ENCODE measurements at regions not wholly inside any gene's neighbourhood (a gene's known extent, or its start where the extent isn't known, plus 50 kb on each side); places are given as distances from the start of the nearest gene placed in this dataset.
A peak's percentile ranks its signal among the peaks of the same experiment; 100 is the strongest.

GRCh38 chr6:105501246-105501645, 98.4 kb upstream of the PREP start:
- POLR2A ChIA-PET: no interaction called here
- H3K9me2 ChIP-seq (ENCODE audit: insufficient read depth, low read length): no peaks in the 10 kb centered on the region
- H3K4me1 ChIP-seq (ENCODE audit: insufficient read depth, low read length, poor library complexity, severe bottlenecking): no peaks in the 10 kb centered on the region
- CTCF ChIA-PET (ENCODE audit: unreplicated experiment): no interaction called here
- no TSS peak for BruUV-seq (replicated peaks)
- no peaks in the 10 kb centered on the region for H4K20me1 ChIP-seq (ENCODE audit: insufficient read depth, low read length)
- H3K9me3 ChIP-seq (ENCODE audit: low read length): no peaks in the 10 kb centered on the region
- no peak overlapping the region for H3K27ac ChIP-seq (ENCODE audit: low read depth, low read length, poor library complexity, severe bottlenecking)
- TF ChIP-seq CTCF (conservative IDR thresholded peaks at IDR 0.05; ENCODE audit: low read length) (no peak), EZH2phosphoT487 (IDR thresholded peaks at IDR 0.05; ENCODE audit: borderline replicate concordance, low read depth, low read length) (no peak)
- H3K4me2 ChIP-seq (ENCODE audit: low read length): no peak overlapping the region
- no peak overlapping the region for H2AFZ ChIP-seq (ENCODE audit: low read length)
- DNase-seq (ENCODE audit: low spot score): no peak
- no peaks in the 10 kb centered on the region for H3K79me2 ChIP-seq (ENCODE audit: insufficient read depth, low read depth, low read length)
- intact Hi-C loops (cut with micrococcal nuclease; ENCODE audit: unreplicated experiment): no loop called here
- H3K4me3 ChIP-seq (ENCODE audit: low read depth, low read length, poor library complexity, severe bottlenecking): no peak overlapping the region
- H3K36me3 ChIP-seq (ENCODE audit: insufficient read depth, low read length): no peaks in the 10 kb centered on the region

- Histone ChIP-seq H4K20me1 (ENCODE audit: insufficient read depth, low read length) (no peaks in the 10 kb centered on the region), H2AFZ (ENCODE audit: low read length) (no peak overlapping the region), H3K36me3 (ENCODE audit: insufficient read depth, low read length) (no peaks in the 10 kb centered on the region), H3K9me3 (ENCODE audit: low read length) (no peaks in the 10 kb centered on the region), H3K4me3 (ENCODE audit: low read depth, low read length, poor library complexity, severe bottlenecking) (no peak overlapping the region), H3K27ac (ENCODE audit: low read depth, low read length, poor library complexity, severe bottlenecking) (no peak overlapping the region), H3K79me2 (ENCODE audit: insufficient read depth, low read depth, low read length) (no peaks in the 10 kb centered on the region), H3K9me2 (ENCODE audit: insufficient read depth, low read length) (no peaks in the 10 kb centered on the region), H3K4me1 (ENCODE audit: insufficient read depth, low read length, poor library complexity, severe bottlenecking) (no peaks in the 10 kb centered on the region), H3K4me2 (ENCODE audit: low read length) (no peak overlapping the region)
- intact Hi-C loops (cut with micrococcal nuclease; ENCODE audit: unreplicated experiment): no loop called here
- CTCF ChIA-PET (ENCODE audit: unreplicated experiment): no interaction called here
- POLR2A ChIA-PET: no interaction called here
- DNase-seq (ENCODE audit: low spot score): no peak
- BruUV-seq (replicated peaks): no TSS peak
- no peak for TF ChIP-seq EZH2phosphoT487 (IDR thresholded peaks at IDR 0.05; ENCODE audit: borderline replicate concordance, low read depth, low read length)
- peak; percentile 32 for TF ChIP-seq CTCF (conservative IDR thresholded peaks at IDR 0.05; ENCODE audit: low read length)
Measured at GRCh38 chr6:105500693-105501092, 97.8 kb upstream of the PREP start.

GRCh38 chr6:105499931-105500330, 97.0 kb upstream of the PREP start:
- TF ChIP-seq EZH2phosphoT487 (IDR thresholded peaks at IDR 0.05; ENCODE audit: borderline replicate concordance, low read depth, low read length) (no peak), CTCF (conservative IDR thresholded peaks at IDR 0.05; ENCODE audit: low read length) (no peak)
- Histone ChIP-seq H3K4me3 (ENCODE audit: low read depth, low read length, poor library complexity, severe bottlenecking) (no peak overlapping the region), H3K36me3 (ENCODE audit: insufficient read depth, low read length) (no peaks in the 10 kb centered on the region), H3K9me2 (ENCODE audit: insufficient read depth, low read length) (no peaks in the 10 kb centered on the region), H2AFZ (ENCODE audit: low read length) (no peak overlapping the region), H3K4me2 (ENCODE audit: low read length) (no peak overlapping the region), H3K27ac (ENCODE audit: low read depth, low read length, poor library complexity, severe bottlenecking) (no peak overlapping the region), H4K20me1 (ENCODE audit: insufficient read depth, low read length) (no peaks in the 10 kb centered on the region), H3K9me3 (ENCODE audit: low read length) (no peaks in the 10 kb centered on the region), H3K79me2 (ENCODE audit: insufficient read depth, low read depth, low read length) (no peaks in the 10 kb centered on the region), H3K4me1 (ENCODE audit: insufficient read depth, low read length, poor library complexity, severe bottlenecking) (no peaks in the 10 kb centered on the region)
- BruUV-seq (replicated peaks): no TSS peak
- ChIA-PET CTCF (ENCODE audit: unreplicated experiment) (no interaction called here), POLR2A (interaction anchor here (1.0 kb wide), 1 partner anchor 11 kb away, joined by 3 read pairs; no protein-coding TSS in a partner anchor)
- intact Hi-C loops (cut with micrococcal nuclease; ENCODE audit: unreplicated experiment): no loop called here
- DNase-seq (ENCODE audit: low spot score): no peak

Measured in OCI-LY7 (cell line).